ENCODE measurements at regions not wholly inside any gene's neighbourhood (a gene's known extent, or its start where the extent isn't known, plus 50 kb on each side); places are given as distances from the start of the nearest gene placed in this dataset.

- H3K36me3 ChIP-seq (ENCODE audit: insufficient read depth, low read length): no peaks in the 10 kb centered on the region
- H3K79me2 ChIP-seq (ENCODE audit: control insufficient read depth, insufficient read depth, low read length, unreplicated experiment): no peaks in the 10 kb centered on the region
- no peak overlapping the region for H3K27ac ChIP-seq (ENCODE audit: low read depth, low read length)
- H3K27me3 ChIP-seq (ENCODE audit: insufficient read depth, low read length): no peaks in the 10 kb centered on the region
- peak overlapping the region; percentile 23 for H2AFZ ChIP-seq (ENCODE audit: low read length, unreplicated experiment)
- H3K4me1 ChIP-seq (ENCODE audit: control insufficient read depth, insufficient read depth, low read length, unreplicated experiment): peaks cover 6% of the 10 kb centered on the region
- H3K4me3 ChIP-seq (ENCODE audit: low read depth, low read length): no peak overlapping the region
Measured at GRCh38 chr6:48883116-48883515, 579.9 kb downstream of the MMUT start.

- no peak overlapping the region for H3K4me3 ChIP-seq (ENCODE audit: low read depth, low read length)
- peaks cover 6% of the 10 kb centered on the region for H3K4me1 ChIP-seq (ENCODE audit: control insufficient read depth, insufficient read depth, low read length, unreplicated experiment)
- peak overlapping the region; percentile 16; the same call in 1 of the 2 replicates for H3K27ac ChIP-seq (ENCODE audit: low read depth, low read length)
- H2AFZ ChIP-seq (ENCODE audit: low read length, unreplicated experiment): no peak overlapping the region
- H3K79me2 ChIP-seq (ENCODE audit: control insufficient read depth, insufficient read depth, low read length, unreplicated experiment): no peaks in the 10 kb centered on the region
- H3K36me3 ChIP-seq (ENCODE audit: insufficient read depth, low read length): no peaks in the 10 kb centered on the region
- no peaks in the 10 kb centered on the region for H3K27me3 ChIP-seq (ENCODE audit: insufficient read depth, low read length)
Measured at GRCh38 chr6:48881551-48881950, 581.5 kb downstream of the MMUT start.

- no peaks in the 10 kb centered on the region for H3K4me1 ChIP-seq (ENCODE audit: control insufficient read depth, insufficient read depth, low read length, unreplicated experiment)
- no peaks in the 10 kb centered on the region for H3K27me3 ChIP-seq (ENCODE audit: insufficient read depth, low read length)
- no peaks in the 10 kb centered on the region for H3K79me2 ChIP-seq (ENCODE audit: control insufficient read depth, insufficient read depth, low read length, unreplicated experiment)
- H3K36me3 ChIP-seq (ENCODE audit: insufficient read depth, low read length): no peaks in the 10 kb centered on the region
- no peak overlapping the region for H3K27ac ChIP-seq (ENCODE audit: low read depth, low read length)
- no peak overlapping the region for H3K4me3 ChIP-seq (ENCODE audit: low read depth, low read length)
- no peak overlapping the region for H2AFZ ChIP-seq (ENCODE audit: low read length, unreplicated experiment)
Measured at GRCh38 chr6:48869595-48869994, 593.5 kb downstream of the MMUT start.

GRCh38 chr6:48866682-48867081 lies 596.4 kb downstream of the MMUT start:
- H3K27me3 ChIP-seq (ENCODE audit: insufficient read depth, low read length): no peaks in the 10 kb centered on the region
- H3K36me3 ChIP-seq (ENCODE audit: insufficient read depth, low read length): no peaks in the 10 kb centered on the region
- H3K4me1 ChIP-seq (ENCODE audit: control insufficient read depth, insufficient read depth, low read length, unreplicated experiment): no peaks in the 10 kb centered on the region
- H3K4me3 ChIP-seq (ENCODE audit: low read depth, low read length): no peak overlapping the region
- no peak overlapping the region for H3K27ac ChIP-seq (ENCODE audit: low read depth, low read length)
- no peaks in the 10 kb centered on the region for H3K79me2 ChIP-seq (ENCODE audit: control insufficient read depth, insufficient read depth, low read length, unreplicated experiment)
- H2AFZ ChIP-seq (ENCODE audit: low read length, unreplicated experiment): no peak overlapping the region

GRCh38 chr6:48860175-48860574 lies 602.9 kb downstream of the MMUT start:
- Histone ChIP-seq H3K79me2 (ENCODE audit: control insufficient read depth, insufficient read depth, low read length, unreplicated experiment) (no peaks in the 10 kb centered on the region), H3K4me3 (ENCODE audit: low read depth, low read length) (no peak overlapping the region), H3K27ac (ENCODE audit: low read depth, low read length) (no peak overlapping the region), H2AFZ (ENCODE audit: low read length, unreplicated experiment) (no peak overlapping the region), H3K27me3 (ENCODE audit: insufficient read depth, low read length) (no peaks in the 10 kb centered on the region), H3K36me3 (ENCODE audit: insufficient read depth, low read length) (no peaks in the 10 kb centered on the region), H3K4me1 (ENCODE audit: control insufficient read depth, insufficient read depth, low read length, unreplicated experiment) (no peaks in the 10 kb centered on the region)

- Histone ChIP-seq H3K79me2 (ENCODE audit: control insufficient read depth, insufficient read depth, low read length, unreplicated experiment) (no peaks in the 10 kb centered on the region), H3K27me3 (ENCODE audit: insufficient read depth, low read length) (no peaks in the 10 kb centered on the region), H3K4me1 (ENCODE audit: control insufficient read depth, insufficient read depth, low read length, unreplicated experiment) (no peaks in the 10 kb centered on the region), H3K27ac (ENCODE audit: low read depth, low read length) (no peak overlapping the region), H2AFZ (ENCODE audit: low read length, unreplicated experiment) (no peak overlapping the region), H3K36me3 (ENCODE audit: insufficient read depth, low read length) (no peaks in the 10 kb centered on the region), H3K4me3 (ENCODE audit: low read depth, low read length) (no peak overlapping the region)
Measured at GRCh38 chr6:48859562-48860123, 603.4 kb downstream of the MMUT start.

- no peak overlapping the region for H2AFZ ChIP-seq (ENCODE audit: low read length, unreplicated experiment)
Measured at GRCh38 chr6:48845219-48845618, 617.8 kb downstream of the MMUT start.

GRCh38 chr6:48844696-48845095 lies 618.4 kb downstream of the MMUT start:
- Histone ChIP-seq H3K27ac (ENCODE audit: low read depth, low read length) (no peak overlapping the region), H3K27me3 (ENCODE audit: insufficient read depth, low read length) (no peaks in the 10 kb centered on the region), H2AFZ (ENCODE audit: low read length, unreplicated experiment) (no peak overlapping the region), H3K36me3 (ENCODE audit: insufficient read depth, low read length) (peaks cover 7% of the 10 kb centered on the region; the same call in 1 of the 2 replicates), H3K4me3 (ENCODE audit: low read depth, low read length) (no peak overlapping the region), H3K79me2 (ENCODE audit: control insufficient read depth, insufficient read depth, low read length, unreplicated experiment) (no peaks in the 10 kb centered on the region), H3K4me1 (ENCODE audit: control insufficient read depth, insufficient read depth, low read length, unreplicated experiment) (no peaks in the 10 kb centered on the region)

More at GRCh38 chr6:48845219-48845618, 617.8 kb downstream of the MMUT start:
- Histone ChIP-seq H3K36me3 (ENCODE audit: insufficient read depth, low read length) (peaks cover 7% of the 10 kb centered on the region; the same call in 1 of the 2 replicates), H3K4me3 (ENCODE audit: low read depth, low read length) (no peak overlapping the region), H3K27me3 (ENCODE audit: insufficient read depth, low read length) (no peaks in the 10 kb centered on the region), H3K27ac (ENCODE audit: low read depth, low read length) (no peak overlapping the region), H3K79me2 (ENCODE audit: control insufficient read depth, insufficient read depth, low read length, unreplicated experiment) (no peaks in the 10 kb centered on the region), H3K4me1 (ENCODE audit: control insufficient read depth, insufficient read depth, low read length, unreplicated experiment) (no peaks in the 10 kb centered on the region)

- H3K27ac ChIP-seq (ENCODE audit: low read depth, low read length): no peak overlapping the region
Measured at GRCh38 chr6:48840896-48841295, 622.2 kb downstream of the MMUT start.

GRCh38 chr6:48839206-48839605 lies 623.8 kb downstream of the MMUT start:
- Histone ChIP-seq H3K4me1 (ENCODE audit: control insufficient read depth, insufficient read depth, low read length, unreplicated experiment) (peaks cover 22% of the 10 kb centered on the region), H3K4me3 (ENCODE audit: low read depth, low read length) (no peak overlapping the region), H2AFZ (ENCODE audit: low read length, unreplicated experiment) (no peak overlapping the region), H3K27ac (ENCODE audit: low read depth, low read length) (no peak overlapping the region), H3K36me3 (ENCODE audit: insufficient read depth, low read length) (peaks cover 7% of the 10 kb centered on the region; the same call in 1 of the 2 replicates), H3K79me2 (ENCODE audit: control insufficient read depth, insufficient read depth, low read length, unreplicated experiment) (no peaks in the 10 kb centered on the region), H3K27me3 (ENCODE audit: insufficient read depth, low read length) (no peaks in the 10 kb centered on the region)

More at GRCh38 chr6:48840896-48841295, 622.2 kb downstream of the MMUT start:
- Histone ChIP-seq H3K27me3 (ENCODE audit: insufficient read depth, low read length) (no peaks in the 10 kb centered on the region), H3K4me3 (ENCODE audit: low read depth, low read length) (no peak overlapping the region), H2AFZ (ENCODE audit: low read length, unreplicated experiment) (no peak overlapping the region), H3K4me1 (ENCODE audit: control insufficient read depth, insufficient read depth, low read length, unreplicated experiment) (peaks cover 10% of the 10 kb centered on the region), H3K79me2 (ENCODE audit: control insufficient read depth, insufficient read depth, low read length, unreplicated experiment) (no peaks in the 10 kb centered on the region), H3K36me3 (ENCODE audit: insufficient read depth, low read length) (peaks cover 7% of the 10 kb centered on the region; the same call in 1 of the 2 replicates)

GRCh38 chr6:48837744-48838143 lies 625.3 kb downstream of the MMUT start:
- H3K79me2 ChIP-seq (ENCODE audit: control insufficient read depth, insufficient read depth, low read length, unreplicated experiment): no peaks in the 10 kb centered on the region
- no peak overlapping the region for H2AFZ ChIP-seq (ENCODE audit: low read length, unreplicated experiment)
- H3K4me3 ChIP-seq (ENCODE audit: low read depth, low read length): no peak overlapping the region
- no peaks in the 10 kb centered on the region for H3K27me3 ChIP-seq (ENCODE audit: insufficient read depth, low read length)
- no peak overlapping the region for H3K27ac ChIP-seq (ENCODE audit: low read depth, low read length)
- H3K36me3 ChIP-seq (ENCODE audit: insufficient read depth, low read length): peaks cover 7% of the 10 kb centered on the region; the same call in 1 of the 2 replicates
- peaks cover 22% of the 10 kb centered on the region for H3K4me1 ChIP-seq (ENCODE audit: control insufficient read depth, insufficient read depth, low read length, unreplicated experiment)

Measured in ACC112 (cell line).